MCF 10A (cell line): ENCODE measurements at regions not wholly inside any gene's neighbourhood (a gene's known extent, or its start where the extent isn't known, plus 50 kb on each side); places are given as distances from the start of the nearest gene placed in this dataset.

Source experiments
- BruUV-seq: library from RNA; stranded (reverse); fragments of 400-500 nt; replicated peaks from 2 replicates; lab custom pipeline; 2021; lab: Mats Ljungman, UMichigan
- CTCF ChIA-PET: fragments of 300-600 bp; sonication (Branson Sonifier 250); formaldehyde crosslinking; extraction: SDS; loops from one replicate; lab custom pipeline; 2021; ENCODE audit warnings: antibody characterized with exemption, inconsistent platforms; lab: Yijun Ruan, JAX
- POLR2A ChIA-PET: fragments of 300-600, 350-650 bp; sonication (Branson Sonifier 250); formaldehyde crosslinking; extraction: SDS; loops from one replicate; lab custom pipeline; 2020; ENCODE audit warnings: antibody characterized with exemption, inconsistent platforms; lab: Yijun Ruan, JAX
- DNase-seq: peaks from one replicate; pipeline ENCODE4 v3.0.0-alpha.2; 2018; ENCODE audit not compliant: unreplicated experiment
- H3K27ac Mint-ChIP-seq: one replicate; pipeline ENCODE4 v1.8.0; 2022; ENCODE audit warnings: mild to moderate bottlenecking, low read depth, mixed read lengths; ENCODE audit not compliant: unreplicated experiment
- H3K27me3 Mint-ChIP-seq: one replicate; pipeline ENCODE4 v1.8.0; 2022; ENCODE audit warnings: mixed read lengths; ENCODE audit not compliant: insufficient read depth, unreplicated experiment
- H3K36me3 Mint-ChIP-seq: one replicate; pipeline ENCODE4 v1.8.0; 2022; ENCODE audit warnings: mild to moderate bottlenecking, moderate library complexity, mixed read lengths; ENCODE audit not compliant: insufficient read depth, unreplicated experiment
- H3K4me1 Mint-ChIP-seq: one replicate; pipeline ENCODE4 v1.8.0; 2022; ENCODE audit warnings: mixed read lengths; ENCODE audit not compliant: insufficient read depth, unreplicated experiment
- H3K4me3 Mint-ChIP-seq: one replicate; pipeline ENCODE4 v1.8.0; 2022; ENCODE audit warnings: mild to moderate bottlenecking, moderate library complexity, mixed read lengths; ENCODE audit not compliant: unreplicated experiment
- H3K9me3 Mint-ChIP-seq: one replicate; pipeline ENCODE4 v1.8.0; 2022; ENCODE audit warnings: mixed read lengths; ENCODE audit not compliant: unreplicated experiment
- CTCF ChIP-seq: fragments of 200-600 bp; IDR thresholded peaks from one replicate; pipeline ENCODE4 v1.8.0; 2022; ENCODE audit warnings: antibody characterized with exemption, mild to moderate bottlenecking; ENCODE audit not compliant: unreplicated experiment
- intact Hi-C: fragments of 100-400 bp; cut with micrococcal nuclease; formaldehyde crosslinking; loops from 2 replicates; pipeline ENCODE4 v1.14.1; 2022

DNA sequence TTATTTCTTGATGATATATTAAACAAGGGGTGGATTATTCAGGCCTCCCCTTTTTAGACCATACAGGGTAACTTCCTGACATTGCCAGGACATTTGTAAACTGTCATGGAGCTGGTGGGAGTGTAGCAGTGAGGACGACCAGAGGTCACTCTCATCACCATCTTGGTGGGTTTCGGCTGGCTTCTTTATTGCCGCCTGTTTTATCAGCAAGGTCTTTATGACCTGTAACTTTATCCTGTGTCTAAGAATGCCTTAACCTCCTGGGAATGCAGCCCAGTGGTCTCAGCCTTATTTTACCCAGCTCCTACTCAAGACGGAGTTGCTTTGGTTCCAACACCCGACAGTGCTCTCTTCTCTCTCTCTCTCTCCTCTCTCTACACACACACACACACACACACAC, 221.9 kb downstream of the C16orf95 start:
- no peaks in the 10 kb centered on the region for H3K4me1 Mint-ChIP-seq
- no peaks in the 10 kb centered on the region for H3K9me3 Mint-ChIP-seq
- H3K36me3 Mint-ChIP-seq, result no peaks in the 10 kb centered on the region
- no peak for TF ChIP-seq CTCF
- ChIA-PET CTCF (no interaction called here), POLR2A (no interaction called here)
- H3K4me3 Mint-ChIP-seq, result no peak overlapping the region
- no peak for DNase-seq
- H3K27me3 Mint-ChIP-seq, result peaks cover 49% of the 10 kb centered on the region
- intact Hi-C loops, result no loop called here
- BruUV-seq, result no TSS peak
- H3K27ac Mint-ChIP-seq, result no peak overlapping the region

DNA sequence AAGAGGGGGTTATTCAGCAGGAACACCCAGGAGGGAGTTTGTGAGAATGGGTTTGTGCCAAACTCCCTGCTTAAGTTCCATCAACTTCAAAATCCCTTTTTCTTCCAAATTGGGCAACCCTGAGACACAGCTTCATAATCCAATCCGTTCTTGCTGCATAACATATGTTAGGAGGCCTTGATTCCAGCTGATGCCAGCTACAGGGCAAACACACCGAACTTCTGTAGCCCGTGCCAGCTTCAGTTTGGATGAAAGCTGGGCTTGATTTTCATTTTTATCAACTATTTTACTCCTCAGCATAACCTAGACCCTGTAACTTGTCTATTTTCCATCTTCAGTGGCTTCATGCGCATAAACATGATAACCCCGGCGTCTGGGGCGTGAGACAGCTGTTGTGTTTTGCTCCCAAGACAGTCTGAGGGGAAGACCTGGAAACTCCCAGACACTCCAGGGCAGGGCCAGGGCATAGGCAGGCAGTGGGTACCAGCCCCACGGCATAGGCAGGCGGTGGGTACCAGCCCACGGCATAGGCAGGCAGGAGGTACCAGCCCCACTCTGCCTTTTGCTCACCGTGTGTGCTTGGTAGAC, 220.4 kb downstream of the C16orf95 start:
- DNase-seq, result no peak
- TF ChIP-seq CTCF, result no peak
- ChIA-PET CTCF (interaction anchor here (0.6 kb wide), 1 partner anchor 552 kb away, joined by 3 read pairs; no protein-coding TSS in a partner anchor), POLR2A (no interaction called here)
- Mint-ChIP-seq H3K4me1 (no peaks in the 10 kb centered on the region), H3K27ac (no peak overlapping the region), H3K27me3 (peaks cover 49% of the 10 kb centered on the region), H3K9me3 (no peaks in the 10 kb centered on the region), H3K4me3 (no peak overlapping the region), H3K36me3 (no peaks in the 10 kb centered on the region)
- BruUV-seq, result no TSS peak
- intact Hi-C loops, result no loop called here

DNA sequence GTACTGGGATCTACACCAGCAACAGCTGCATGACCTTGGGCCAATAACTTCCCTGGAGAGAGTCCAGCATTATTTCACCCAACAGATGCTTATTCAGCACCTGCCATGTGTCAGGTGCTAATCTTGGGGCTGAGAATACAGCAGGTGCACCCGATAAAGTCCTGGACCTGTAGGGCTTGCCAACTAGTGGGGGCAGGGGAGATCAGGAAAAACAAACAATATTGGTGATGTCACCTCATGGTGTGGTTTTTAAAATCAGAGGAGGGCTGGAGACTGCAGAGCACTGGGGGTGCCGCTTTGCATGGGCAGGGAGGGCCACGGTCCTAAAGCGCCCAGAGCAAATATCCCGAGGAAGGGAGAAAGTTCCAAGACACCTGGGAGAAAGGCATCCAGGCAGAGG, 218.8 kb downstream of the C16orf95 start:
- H3K4me1 Mint-ChIP-seq, result no peaks in the 10 kb centered on the region
- TF ChIP-seq CTCF, result no peak
- H3K36me3 Mint-ChIP-seq, result no peaks in the 10 kb centered on the region
- ChIA-PET CTCF (no interaction called here), POLR2A (no interaction called here)
- intact Hi-C loops, result no loop called here
- H3K27ac Mint-ChIP-seq, result no peak overlapping the region
- H3K9me3 Mint-ChIP-seq, result no peaks in the 10 kb centered on the region
- H3K4me3 Mint-ChIP-seq, result no peak overlapping the region
- BruUV-seq, result no TSS peak
- no peak for DNase-seq
- peaks cover 49% of the 10 kb centered on the region for H3K27me3 Mint-ChIP-seq

- H3K4me3 Mint-ChIP-seq, result no peak overlapping the region
- no peak for DNase-seq
- TF ChIP-seq CTCF, result no peak
- no peaks in the 10 kb centered on the region for H3K4me1 Mint-ChIP-seq
- ChIA-PET CTCF (interaction anchor here (0.5 kb wide), 1 partner anchor 10 kb away, joined by 3 read pairs; no protein-coding TSS in a partner anchor), POLR2A (no interaction called here)
- H3K36me3 Mint-ChIP-seq, result no peaks in the 10 kb centered on the region
- peaks cover 46% of the 10 kb centered on the region for H3K27me3 Mint-ChIP-seq
- BruUV-seq, result no TSS peak
- intact Hi-C loops, result no loop called here
- no peak overlapping the region for H3K27ac Mint-ChIP-seq
- H3K9me3 Mint-ChIP-seq, result no peaks in the 10 kb centered on the region
Measured at GRCh38 chr16:87098976-87099720, 218.0 kb downstream of the C16orf95 start.
